ENCODE measurements at regions not wholly inside any gene's neighbourhood (a gene's known extent, or its start where the extent isn't known, plus 50 kb on each side); places are given as distances from the start of the nearest gene placed in this dataset.
"Not testable (repeated sequence)": the region's sequence is repeated elsewhere in the genome, so short reads cannot be mapped to it uniquely, and the experiment has no call there.

DNA sequence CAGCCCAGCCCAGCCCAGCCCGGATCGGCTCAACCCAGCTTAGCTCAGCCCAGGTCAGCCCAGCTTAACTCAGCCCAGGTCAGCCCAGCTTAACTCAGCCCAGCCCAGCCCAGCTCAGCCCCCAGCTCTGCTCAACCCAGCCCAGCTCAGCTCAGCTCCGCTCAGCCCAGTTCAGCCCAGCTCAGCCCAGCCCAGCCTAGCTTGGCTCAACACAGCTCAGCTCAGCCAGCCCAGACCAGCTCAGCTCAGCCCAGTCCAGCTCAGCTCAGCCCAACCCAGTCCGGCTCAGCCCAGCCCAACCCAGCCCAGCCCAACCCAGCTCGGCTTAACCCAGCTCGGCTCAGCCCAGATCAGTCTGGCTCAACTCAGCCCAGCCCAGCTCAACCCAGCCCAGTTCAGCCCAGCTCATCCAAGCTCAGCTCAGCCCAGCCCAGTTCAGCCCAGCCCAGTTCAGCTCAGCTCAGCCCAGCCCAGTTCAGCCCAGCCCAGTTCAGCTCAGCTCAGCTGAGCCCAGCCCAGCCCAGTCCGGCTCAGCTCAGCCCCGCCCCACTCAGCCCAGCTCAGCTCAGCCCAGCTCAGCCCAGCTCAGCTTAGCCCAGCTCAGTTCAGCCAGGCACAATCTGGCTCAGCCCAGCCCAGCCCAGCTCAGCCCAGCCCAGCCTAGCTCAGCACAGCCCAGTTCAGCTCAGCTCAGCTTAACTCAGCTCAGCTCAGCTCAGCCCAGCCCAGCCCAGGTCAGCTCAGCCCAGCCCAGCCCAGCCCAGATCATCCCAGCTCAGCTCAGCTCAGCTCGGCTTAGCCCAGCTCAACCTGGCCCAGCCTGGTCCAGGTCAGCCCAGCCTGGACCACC, 331.7 kb downstream of the TMEM121 start:
- no peak for DNase-seq (ENCODE audit: low read depth)
- TF ChIP-seq, protein P1, sequence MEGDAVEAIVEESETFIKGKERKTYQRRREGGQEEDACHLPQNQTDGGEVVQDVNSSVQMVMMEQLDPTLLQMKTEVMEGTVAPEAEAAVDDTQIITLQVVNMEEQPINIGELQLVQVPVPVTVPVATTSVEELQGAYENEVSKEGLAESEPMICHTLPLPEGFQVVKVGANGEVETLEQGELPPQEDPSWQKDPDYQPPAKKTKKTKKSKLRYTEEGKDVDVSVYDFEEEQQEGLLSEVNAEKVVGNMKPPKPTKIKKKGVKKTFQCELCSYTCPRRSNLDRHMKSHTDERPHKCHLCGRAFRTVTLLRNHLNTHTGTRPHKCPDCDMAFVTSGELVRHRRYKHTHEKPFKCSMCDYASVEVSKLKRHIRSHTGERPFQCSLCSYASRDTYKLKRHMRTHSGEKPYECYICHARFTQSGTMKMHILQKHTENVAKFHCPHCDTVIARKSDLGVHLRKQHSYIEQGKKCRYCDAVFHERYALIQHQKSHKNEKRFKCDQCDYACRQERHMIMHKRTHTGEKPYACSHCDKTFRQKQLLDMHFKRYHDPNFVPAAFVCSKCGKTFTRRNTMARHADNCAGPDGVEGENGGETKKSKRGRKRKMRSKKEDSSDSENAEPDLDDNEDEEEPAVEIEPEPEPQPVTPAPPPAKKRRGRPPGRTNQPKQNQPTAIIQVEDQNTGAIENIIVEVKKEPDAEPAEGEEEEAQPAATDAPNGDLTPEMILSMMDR (conservative IDR thresholded peaks at IDR 0.05; ENCODE audit: low read depth, low read length): no peak
- no peak overlapping the region for H3K4me3 ChIP-seq (ENCODE audit: low read depth, low read length)

DNA sequence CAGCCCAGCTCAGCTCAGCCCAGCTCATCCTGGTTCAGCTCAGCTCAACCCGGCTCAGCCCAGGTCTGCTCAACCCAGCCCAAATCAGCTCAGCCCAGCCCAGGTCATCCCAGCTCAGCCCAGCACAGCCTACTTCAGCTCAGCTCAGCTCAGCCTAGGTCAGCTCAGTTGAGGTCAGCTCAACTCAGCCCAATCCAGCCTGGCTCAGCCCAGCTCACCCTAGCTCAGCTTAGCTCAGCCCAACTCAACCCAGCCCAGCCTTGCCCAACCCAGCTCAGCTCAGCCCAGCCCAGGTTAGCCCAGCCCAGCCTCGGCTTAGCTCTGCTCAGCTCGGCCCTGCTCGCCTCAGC, 332.3 kb downstream of the TMEM121 start:
- H3K4me3 ChIP-seq (ENCODE audit: low read depth, low read length): no peak overlapping the region
- DNase-seq (ENCODE audit: low read depth): no peak
- TF ChIP-seq, protein P1 (conservative IDR thresholded peaks at IDR 0.05; ENCODE audit: low read depth, low read length): no peak

DNA sequence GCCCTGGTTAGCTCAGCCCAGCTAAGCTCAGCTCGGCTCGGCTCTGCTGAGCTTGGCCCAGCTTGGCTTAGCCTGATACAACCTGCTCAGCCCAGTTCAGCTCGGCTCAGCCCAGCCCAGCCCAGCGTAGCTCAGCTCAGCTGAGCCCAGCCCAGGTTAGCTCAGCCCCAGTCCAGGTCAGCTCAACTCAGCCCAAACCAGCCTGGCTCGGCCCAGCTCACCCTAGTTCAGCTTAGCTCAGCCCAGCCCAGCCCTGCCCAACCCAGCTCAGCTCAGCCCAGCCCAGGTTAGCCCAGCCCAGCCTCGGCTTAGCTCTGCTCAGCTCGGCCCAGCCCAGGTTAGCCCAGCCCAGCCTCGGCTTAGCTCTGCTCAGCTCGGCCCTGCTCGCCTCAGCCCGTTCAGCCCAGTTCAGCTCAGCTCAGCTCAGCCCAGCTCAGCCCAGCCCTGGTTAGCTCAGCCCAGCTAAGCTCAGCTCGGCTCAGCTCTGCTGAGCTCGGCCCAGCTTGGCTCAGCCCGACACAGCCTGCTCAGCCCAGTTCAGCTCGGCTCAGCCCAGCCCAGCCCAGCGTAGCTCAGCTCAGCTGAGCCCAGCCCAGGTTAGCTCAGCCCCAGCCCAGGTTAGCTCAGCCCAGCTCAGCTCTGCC, 332.8 kb downstream of the TMEM121 start:
- DNase-seq (ENCODE audit: low read depth); H3K4me3 ChIP-seq (ENCODE audit: low read depth, low read length): not testable (repeated sequence)

DNA sequence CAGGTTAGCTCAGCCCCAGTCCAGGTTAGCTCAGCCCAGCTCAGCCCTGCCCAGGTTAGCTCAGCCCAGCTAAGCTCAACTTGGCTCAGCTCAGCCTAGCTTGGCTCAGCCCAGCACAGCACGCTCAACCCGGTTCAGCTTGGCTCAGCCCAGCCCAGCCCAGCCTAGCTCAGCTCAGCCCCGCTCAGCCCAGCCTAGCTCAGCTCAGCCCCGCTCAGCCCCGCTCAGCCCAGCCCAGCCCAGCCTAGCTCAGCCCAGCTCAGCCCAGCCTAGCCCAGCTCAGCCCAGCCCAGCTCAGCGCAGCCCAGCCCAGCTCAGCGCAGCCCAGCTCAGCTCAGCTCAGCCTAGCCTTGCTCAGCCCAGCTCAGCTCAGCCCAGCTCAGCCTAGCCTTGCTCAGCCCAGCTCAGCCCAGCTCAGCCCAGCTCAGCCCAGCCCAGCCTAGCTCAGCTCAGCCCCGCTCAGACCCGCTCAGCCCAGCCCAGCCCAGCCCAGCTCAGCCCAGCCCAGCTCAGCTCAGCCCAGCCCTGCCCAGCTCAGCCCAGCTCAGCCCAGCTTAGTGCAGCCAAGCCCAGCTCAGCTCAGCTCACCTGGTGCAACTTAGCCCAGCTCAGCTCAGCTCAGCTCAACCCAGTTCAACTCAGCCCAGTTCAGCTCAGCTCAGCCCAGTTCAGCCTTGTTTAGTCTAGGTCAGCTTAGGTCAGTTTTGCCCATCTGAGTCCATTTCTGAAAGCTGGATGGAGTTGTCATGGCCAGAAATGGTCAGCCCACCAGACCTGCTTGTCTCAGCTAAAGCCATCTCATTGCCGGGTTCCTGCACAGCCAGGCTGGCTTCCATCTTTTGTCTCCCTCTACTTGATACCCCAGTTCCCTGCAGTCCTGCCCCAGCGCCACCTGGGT, 333.6 kb downstream of the TMEM121 start:
- no peak overlapping the region for H3K4me3 ChIP-seq (ENCODE audit: low read depth, low read length)
- DNase-seq (ENCODE audit: low read depth): no peak
- TF ChIP-seq, protein P1 (conservative IDR thresholded peaks at IDR 0.05; ENCODE audit: low read depth, low read length): no peak

DNA sequence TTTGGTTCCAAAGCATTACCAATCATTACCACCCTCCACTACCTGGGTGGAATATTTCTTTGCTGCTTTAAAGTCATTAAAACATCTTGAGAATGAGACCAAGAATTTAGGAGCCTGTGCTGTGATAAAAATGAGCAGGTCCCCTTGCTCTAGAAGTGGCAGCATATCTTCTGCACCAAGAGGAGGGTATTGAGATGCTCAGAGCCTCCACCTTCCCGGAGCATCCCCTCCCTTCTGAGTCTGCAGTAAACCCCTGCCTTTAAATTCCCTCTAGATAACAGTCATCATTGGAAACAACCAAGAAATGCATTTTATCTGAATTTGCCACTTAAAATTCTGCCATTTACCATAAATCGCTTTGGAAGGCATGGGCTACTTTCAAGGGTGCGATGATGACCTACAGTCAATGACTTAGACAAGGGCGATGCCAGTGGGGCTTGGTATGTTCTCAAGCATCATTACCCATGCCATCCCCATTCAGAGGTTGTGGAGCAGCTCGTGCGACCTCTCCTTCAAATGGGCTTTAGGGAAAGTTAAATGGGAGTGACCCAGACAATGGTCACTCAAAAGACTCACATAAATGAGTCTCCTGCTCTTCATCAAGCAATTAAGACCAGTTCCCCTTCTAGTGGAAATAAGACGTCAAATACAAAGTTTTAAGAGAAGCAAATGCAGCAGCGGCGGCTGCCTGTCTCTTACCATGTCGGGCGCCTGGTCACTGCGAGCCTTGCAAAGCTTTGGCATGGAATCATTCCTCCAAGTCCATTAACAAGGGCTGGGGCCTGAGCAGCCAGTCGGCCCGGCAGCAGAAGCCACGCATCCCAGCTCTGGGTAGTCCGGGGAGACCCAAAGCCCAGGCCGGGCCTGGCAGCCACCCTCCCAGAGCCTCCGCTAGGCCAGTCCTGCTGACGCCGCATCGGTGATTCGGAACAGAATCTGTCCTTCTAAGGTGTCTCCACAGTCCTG, 334.5 kb downstream of the TMEM121 start:
- H3K4me3 ChIP-seq (ENCODE audit: low read depth, low read length): no peak overlapping the region
- TF ChIP-seq, protein P1 (conservative IDR thresholded peaks at IDR 0.05; ENCODE audit: low read depth, low read length): no peak
- no peak for DNase-seq (ENCODE audit: low read depth)

DNA sequence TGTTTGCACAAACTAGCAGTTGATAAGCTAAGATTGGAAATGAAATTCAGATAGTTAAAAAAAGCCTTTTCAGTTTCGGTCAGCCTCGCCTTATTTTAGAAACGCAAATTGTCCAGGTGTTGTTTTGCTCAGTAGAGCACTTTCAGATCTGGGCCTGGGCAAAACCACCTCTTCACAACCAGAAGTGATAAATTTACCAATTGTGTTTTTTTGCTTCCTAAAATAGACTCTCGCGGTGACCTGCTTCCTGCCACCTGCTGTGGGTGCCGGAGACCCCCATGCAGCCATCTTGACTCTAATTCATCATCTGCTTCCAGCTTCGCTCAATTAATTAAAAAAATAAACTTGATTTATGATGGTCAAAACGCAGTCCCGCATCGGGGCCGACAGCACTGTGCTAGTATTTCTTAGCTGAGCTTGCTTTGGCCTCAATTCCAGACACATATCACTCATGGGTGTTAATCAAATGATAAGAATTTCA, 335.6 kb downstream of the TMEM121 start:
- no peak for DNase-seq (ENCODE audit: low read depth)
- H3K4me3 ChIP-seq (ENCODE audit: low read depth, low read length): no peak overlapping the region

More for the DNA sequence above, 335.6 kb downstream of the TMEM121 start:
- TF ChIP-seq, protein P1 (conservative IDR thresholded peaks at IDR 0.05; ENCODE audit: low read depth, low read length): no peak
